Transverse colon (tissue), 4 donors: ENCODE measurements at regions not wholly inside any gene's neighbourhood (a gene's known extent, or its start where the extent isn't known, plus 50 kb on each side); places are given as distances from the start of the nearest gene placed in this dataset.
"Not testable (repeated sequence)": the region's sequence is repeated elsewhere in the genome, so short reads cannot be mapped to it uniquely, and the experiment has no call there.

Experiments used
- DNase-seq: peaks from one replicate; pipeline ENCODE4 v3.0.0-alpha.2; 2019
- H3K27ac ChIP-seq, 4 donors: fragments of 200-600 bp; sonication (generic); 2 replicates each; pipeline ENCODE4 v1.5.1; 2016 to 2018; ENCODE audit warnings: inconsistent platforms in 4 of 4
- H3K27me3 ChIP-seq: fragments of 200-600 bp; sonication (generic); 2 replicates; pipeline ENCODE4 v1.5.1; 2017; ENCODE audit warnings: inconsistent platforms
- H3K36me3 ChIP-seq, 4 donors: fragments of 200-600 bp; sonication (generic); 2 replicates each; pipeline ENCODE4 v1.5.1; 2017 to 2019; ENCODE audit warnings: inconsistent platforms in 4 of 4
- H3K4me1 ChIP-seq, 4 donors: fragments of 200-600 bp; sonication (generic); 2 replicates each; pipeline ENCODE4 v1.5.1; 2017 to 2020; ENCODE audit warnings: inconsistent platforms in 4 of 4
- H3K4me3 ChIP-seq, 4 donors: fragments of 200-600 bp; sonication (generic); 1 replicate in 1 of 4; 2 replicates in 3 of 4; pipeline versions ENCODE4 v1.5.1 to v1.6.1; 2017 to 2019; ENCODE audit warnings: inconsistent platforms in 4 of 4
- H3K9me3 ChIP-seq, 2 donors: fragments of 200-600 bp; sonication (generic); 2 replicates each; pipeline ENCODE4 v1.5.1; 2017 to 2019; ENCODE audit warnings: inconsistent platforms in 2 of 2
- CTCF ChIP-seq, 5 experiments: fragments of 200-600 bp in 3 of 5; fragments of 450-650 bp in 2 of 5; sonication (generic) in 3 of 5; IDR thresholded peaks; 1 replicate in 2 of 5; 2 replicates in 3 of 5; pipeline ENCODE4 v1.5.1; 2016 to 2017; ENCODE audit warnings: antibody characterized with exemption in 5 of 5, inconsistent platforms in 3 of 5, mild to moderate bottlenecking in 2 of 5, moderate library complexity in 1 of 5
- EP300 ChIP-seq: sonication (generic); formaldehyde crosslinking; IDR thresholded peaks from one replicate; pipeline ENCODE4 v1.6.1; 2017; ENCODE audit warnings: antibody characterized with exemption, low read depth
- POLR2A ChIP-seq: fragments of 450-650 bp; IDR thresholded peaks from one replicate; pipeline ENCODE4 v1.6.1; 2016; ENCODE audit warnings: antibody characterized with exemption, mild to moderate bottlenecking, moderate library complexity
- POLR2AphosphoS5 ChIP-seq, 3 donors: sonication (generic); formaldehyde crosslinking; IDR thresholded peaks; one replicate each; pipeline ENCODE4 v1.6.1; 2016; ENCODE audit warnings: antibody characterized with exemption in 3 of 3
- WGBS, 2 donors: methylation state at CpG; one replicate each; pipeline ENCODE4 v1.1.5; 2018; ENCODE audit warnings: low coverage in 1 of 2; 5-methylcytosine and 5-hydroxymethylcytosine counted together
- in situ Hi-C, 4 donors: fragments of 200-750 bp; cut with MboI; loops; one replicate each; pipeline versions ENCODE4 v1.15.0 to v1.15.1; 2017; ENCODE audit warnings: low sequenced_read_pairs in 3 of 4, low pct_ligation_motif_present in 1 of 4, low pct_unique_long_range_greater_than_20kb in 1 of 4
- intact Hi-C: fragments of 100-400 bp; cut with DNase I; formaldehyde crosslinking; loops from one replicate; pipeline ENCODE4 v1.15.1; 2023; ENCODE audit warnings: low total_unique reads

GRCh38 chr1:203565981-203566380, 60.7 kb upstream of the ATP2B4 start:
- 67 to 93% methylated on average over 3 to 4 of the region's 4 CpGs for WGBS, 2 donors
- Histone ChIP-seq H3K27me3 (no peaks in the 10 kb centered on the region), H3K4me1 (no peaks in the 10 kb centered on the region), H3K36me3 (no peaks in the 10 kb centered on the region), H3K9me3 (no peaks in the 10 kb centered on the region), H3K4me3 (no peak overlapping the region), H3K27ac (no peak overlapping the region)
- no peak for DNase-seq
- TF ChIP-seq CTCF (IDR thresholded peaks at IDR 0.05): no peak
- no peak for TF ChIP-seq EP300
- TF ChIP-seq POLR2A: no peak
- TF ChIP-seq POLR2AphosphoS5 (IDR thresholded peaks at IDR 0.05): no peak
- in situ Hi-C loops (no loop called here), intact Hi-C loops (no loop called here)

GRCh38 chr1:203566966-203567365, 59.7 kb upstream of the ATP2B4 start:
- not testable (repeated sequence) for DNase-seq, H3K27me3 ChIP-seq, H3K4me1 ChIP-seq

GRCh38 chr1:203567596-203567995, 59.0 kb upstream of the ATP2B4 start:
- DNase-seq: no peak
- Histone ChIP-seq H3K27me3 (no peaks in the 10 kb centered on the region), H3K9me3 (no peaks in the 10 kb centered on the region), H3K27ac (no peak overlapping the region), H3K36me3 (no peaks in the 10 kb centered on the region), H3K4me3 (no peak overlapping the region), H3K4me1 (no peaks in the 10 kb centered on the region)
- no peak for TF ChIP-seq EP300
- TF ChIP-seq POLR2A: no peak
- no peak for TF ChIP-seq POLR2AphosphoS5 (IDR thresholded peaks at IDR 0.05)
- TF ChIP-seq CTCF (IDR thresholded peaks at IDR 0.05): no peak
- 84 to 86% methylated on average over 1 to 5 of the region's 5 CpGs for WGBS, 2 donors
- intact Hi-C loops: no loop called here
- in situ Hi-C loops: no loop called here

More at GRCh38 chr1:203566966-203567365, 59.7 kb upstream of the ATP2B4 start:
- in situ Hi-C loops, H3K36me3 ChIP-seq, intact Hi-C loops, H3K27ac ChIP-seq, H3K4me3 ChIP-seq, H3K9me3 ChIP-seq: not testable (repeated sequence)
- WGBS, 2 donors: 80 to 84% methylated on average over 10 to 11 of the region's 11 CpGs

DNA sequence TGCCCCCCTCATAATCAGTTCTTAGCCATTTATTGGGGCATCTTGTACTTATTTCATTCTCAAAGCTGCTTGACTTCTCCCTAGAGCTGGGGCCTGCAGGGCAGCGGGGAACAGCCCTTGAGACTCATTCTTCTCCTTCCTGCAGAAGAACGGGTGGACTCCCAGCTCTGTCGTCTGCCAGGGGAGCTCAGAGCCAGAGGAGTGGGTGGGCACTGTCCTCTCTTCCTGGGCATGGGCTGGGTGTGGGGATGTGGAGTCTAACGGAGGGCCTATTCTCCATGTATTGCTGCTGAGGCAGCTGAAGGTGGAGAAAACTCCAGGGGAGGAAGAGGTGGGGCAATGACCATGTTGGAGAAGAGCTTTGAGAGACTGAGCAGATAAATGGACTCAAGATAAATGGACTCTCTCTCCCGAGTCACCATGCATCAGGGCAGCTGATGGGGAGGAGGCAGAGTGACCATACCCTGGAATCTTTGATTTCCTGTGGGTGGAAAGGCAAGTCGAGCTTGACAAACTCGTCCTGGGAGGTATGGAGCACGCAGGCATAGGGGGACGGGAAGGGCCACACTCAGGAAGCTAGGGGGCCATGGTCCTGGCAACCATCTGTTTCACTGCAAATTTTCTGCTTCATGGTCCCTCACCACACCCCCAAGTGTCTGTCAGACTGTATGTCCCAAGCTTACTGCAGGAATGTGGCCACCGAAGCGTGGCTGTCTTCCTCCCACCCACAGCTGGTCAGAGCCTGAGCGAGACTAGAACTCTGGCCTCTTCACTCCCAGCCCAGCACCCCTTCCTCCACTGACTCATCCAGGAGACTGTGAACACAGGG, 56.9 kb upstream of the ATP2B4 start:
- TF ChIP-seq POLR2AphosphoS5 (IDR thresholded peaks at IDR 0.05) (no peak), EP300 (no peak), POLR2A (no peak), CTCF (IDR thresholded peaks at IDR 0.05) (no peak)
- Histone ChIP-seq H3K9me3 (no peaks in the 10 kb centered on the region), H3K4me3 (no peak overlapping the region), H3K27ac (no peak overlapping the region), H3K27me3 (no peaks in the 10 kb centered on the region), H3K36me3 (no peaks in the 10 kb centered on the region), H3K4me1 (no peaks in the 10 kb centered on the region)
- 76 to 100% methylated on average over 1 to 12 of the region's 12 CpGs for WGBS, 2 donors
- in situ Hi-C loops (no loop called here), intact Hi-C loops (no loop called here)
- no peak for DNase-seq

DNA sequence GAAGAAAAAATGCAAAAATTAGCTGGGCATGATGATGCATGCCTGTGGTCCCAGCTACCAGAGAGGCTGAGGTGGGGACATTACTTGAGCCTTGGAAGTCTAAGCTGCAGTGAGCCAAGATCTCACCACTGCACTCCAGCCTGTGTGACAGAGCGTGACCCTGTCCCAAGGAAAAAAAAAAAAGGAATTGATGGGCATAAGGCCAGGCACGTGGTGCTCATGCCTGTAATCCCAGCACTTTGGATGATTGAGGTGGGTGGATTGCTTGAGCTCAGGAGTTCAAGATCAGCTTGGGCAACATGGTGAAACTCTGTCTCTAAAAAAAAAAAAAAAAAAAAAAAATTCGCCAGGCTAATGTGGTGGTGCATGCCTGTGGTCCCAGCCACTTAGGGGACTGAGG, 55.8 kb upstream of the ATP2B4 start:
- WGBS, 2 donors: 57 to 62% methylated on average over 2 to 3 of the region's 3 CpGs
- DNase-seq: no peak
- in situ Hi-C loops: no loop called here
- H3K36me3 ChIP-seq: no peaks in the 10 kb centered on the region
- H3K27me3 ChIP-seq: no peaks in the 10 kb centered on the region
- H3K4me1 ChIP-seq: no peaks in the 10 kb centered on the region
- H3K27ac ChIP-seq: no peak overlapping the region
- TF ChIP-seq POLR2AphosphoS5 (IDR thresholded peaks at IDR 0.05) (no peak), CTCF (IDR thresholded peaks at IDR 0.05) (no peak), EP300 (no peak), POLR2A (no peak)
- intact Hi-C loops: no loop called here
- no peaks in the 10 kb centered on the region for H3K9me3 ChIP-seq
- no peak overlapping the region for H3K4me3 ChIP-seq
